Heart left ventricle (tissue), 13 donors: ENCODE measurements at regions not wholly inside any gene's neighbourhood (a gene's known extent, or its start where the extent isn't known, plus 50 kb on each side); places are given as distances from the start of the nearest gene placed in this dataset.

Experiments used
- POLR2A ChIP-seq, 2 donors: fragments of 450-650 bp; IDR thresholded peaks; one replicate each; pipeline ENCODE4 v1.6.1; 2017; ENCODE audit warnings: antibody characterized with exemption in 2 of 2, mild to moderate bottlenecking in 2 of 2, moderate library complexity in 2 of 2
- TF ChIP-seq, protein P1 (sequence below), 12 donors: fragments of 200-600 bp; sonication (generic) in 4 of 12; IDR thresholded peaks; one replicate each; pipeline versions ENCODE4 v1.5.0 to v1.8.0; 2018 to 2022; ENCODE audit warnings: antibody characterized with exemption in 12 of 12, mild to moderate bottlenecking in 5 of 12
- donor health status: ischemic (EF 13 %, LVEDD 7.1; RV severe dilation, severe dysfunction).
- donor health status: DM: no; HTN: yes; CAD: no.
- donor health status: DM: no; HTN: no; CAD: no.
- donor health status: ischemic (EF 25% LVEDD 6.9; RV normal size, moderate dysfunction).
- donor health status: ischemic (EF 25% LVEDD 5.7; RV mildly dilated, moderate dysfunction).
- donor health status: ischemic (EF 35%, LVEDD 5.7; RV mildly dilated, moderate dysfunction).
- donor health status: nonischemic (EF 11% LVEDD 7.7; RV severe dilation, severe dysfunction).
- donor health status: DM: yes; HTN: yes; CAD: no.
- donor health status: PGD.
- donor health status: ischemic (EF 29% LVEDD 5.4; RV normal size, mild dysfunction).
- donor health status: nonischemic (EF 23%, LVEDD 6.1; RV moderate dilation, normal function).

DNA sequence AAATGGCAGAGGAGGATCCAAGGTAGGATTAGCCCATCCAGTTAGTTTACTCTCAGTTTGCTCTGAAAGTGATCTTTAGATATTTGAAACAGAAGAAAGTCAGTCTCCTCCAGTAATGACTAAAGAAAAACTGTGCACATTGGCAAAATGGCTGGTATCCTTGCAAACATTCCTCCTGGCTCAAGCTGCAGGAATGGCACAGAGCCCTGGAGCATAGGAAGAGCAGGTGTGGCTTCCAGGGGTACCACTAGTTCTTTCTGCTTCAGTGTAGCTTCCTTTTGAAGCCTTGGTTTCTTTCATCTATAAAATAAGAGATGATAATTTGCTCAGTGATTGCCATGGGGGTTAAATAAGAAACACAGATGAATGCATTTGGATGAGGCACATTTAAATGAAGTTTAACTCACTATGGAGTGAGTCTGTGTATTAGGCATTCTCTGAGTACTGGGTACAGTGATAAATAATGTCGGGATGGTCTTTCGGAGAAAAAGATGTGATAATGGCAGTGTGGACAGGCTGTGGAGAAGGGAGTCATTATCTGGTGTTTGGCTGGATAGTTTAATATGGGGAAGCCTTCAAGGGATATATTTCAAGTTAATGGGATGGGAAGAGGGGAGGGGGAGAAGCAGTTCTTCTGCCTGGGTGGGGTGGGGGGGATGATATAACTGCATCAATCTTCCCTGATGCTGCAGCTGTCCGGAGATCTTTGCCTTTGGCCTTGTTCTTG, 217.3 kb upstream of the KLF4 start:
- TF ChIP-seq POLR2A (IDR thresholded peaks at IDR 0.05), result no peak
- TF ChIP-seq, protein P1, sequence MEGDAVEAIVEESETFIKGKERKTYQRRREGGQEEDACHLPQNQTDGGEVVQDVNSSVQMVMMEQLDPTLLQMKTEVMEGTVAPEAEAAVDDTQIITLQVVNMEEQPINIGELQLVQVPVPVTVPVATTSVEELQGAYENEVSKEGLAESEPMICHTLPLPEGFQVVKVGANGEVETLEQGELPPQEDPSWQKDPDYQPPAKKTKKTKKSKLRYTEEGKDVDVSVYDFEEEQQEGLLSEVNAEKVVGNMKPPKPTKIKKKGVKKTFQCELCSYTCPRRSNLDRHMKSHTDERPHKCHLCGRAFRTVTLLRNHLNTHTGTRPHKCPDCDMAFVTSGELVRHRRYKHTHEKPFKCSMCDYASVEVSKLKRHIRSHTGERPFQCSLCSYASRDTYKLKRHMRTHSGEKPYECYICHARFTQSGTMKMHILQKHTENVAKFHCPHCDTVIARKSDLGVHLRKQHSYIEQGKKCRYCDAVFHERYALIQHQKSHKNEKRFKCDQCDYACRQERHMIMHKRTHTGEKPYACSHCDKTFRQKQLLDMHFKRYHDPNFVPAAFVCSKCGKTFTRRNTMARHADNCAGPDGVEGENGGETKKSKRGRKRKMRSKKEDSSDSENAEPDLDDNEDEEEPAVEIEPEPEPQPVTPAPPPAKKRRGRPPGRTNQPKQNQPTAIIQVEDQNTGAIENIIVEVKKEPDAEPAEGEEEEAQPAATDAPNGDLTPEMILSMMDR (IDR thresholded peaks at IDR 0.05), result no peak
